ENCODE measurements at regions not wholly inside any gene's neighbourhood (a gene's known extent, or its start where the extent isn't known, plus 50 kb on each side); places are given as distances from the start of the nearest gene placed in this dataset.
A peak's percentile ranks its signal among the peaks of the same experiment; 100 is the strongest.
"Not testable (repeated sequence)": the region's sequence is repeated elsewhere in the genome, so short reads cannot be mapped to it uniquely, and the experiment has no call there.

- not testable (repeated sequence) for DNase-seq (ENCODE audit: low read depth)
These were observed 797.5 kb upstream of the PCDH10 start for GRCh38 chr4:132351606-132352005.

- DNase-seq (ENCODE audit: low read depth) = no peak
These were observed 766.9 kb upstream of the PCDH10 start for GRCh38 chr4:132382243-132382642.

GRCh38 chr4:132383571-132384199 lies 765.4 kb upstream of the PCDH10 start:
- DNase-seq (ENCODE audit: low read depth) = no peak

GRCh38 chr4:132384709-132385108 lies 764.4 kb upstream of the PCDH10 start:
- no peak for DNase-seq (ENCODE audit: low read depth)

- DNase-seq (ENCODE audit: low read depth) = no peak
These were observed 763.0 kb upstream of the PCDH10 start for GRCh38 chr4:132386130-132386529.

- no peak for DNase-seq (ENCODE audit: low read depth)
These were observed 762.0 kb upstream of the PCDH10 start for GRCh38 chr4:132387060-132387459.

- no peak for DNase-seq (ENCODE audit: low read depth)
These were observed 753.5 kb upstream of the PCDH10 start for GRCh38 chr4:132395561-132395960.

- no peak for DNase-seq (ENCODE audit: low read depth)
These were observed 752.5 kb upstream of the PCDH10 start for GRCh38 chr4:132396636-132397035.

GRCh38 chr4:132417220-132417619 lies 731.9 kb upstream of the PCDH10 start:
- peak; percentile 1 for DNase-seq (ENCODE audit: low read depth)

GRCh38 chr4:132427125-132427524 lies 722.0 kb upstream of the PCDH10 start:
- DNase-seq (ENCODE audit: low read depth) = no peak

GRCh38 chr4:132437117-132437516 lies 712.0 kb upstream of the PCDH10 start:
- no peak for DNase-seq (ENCODE audit: low read depth)

- DNase-seq (ENCODE audit: low read depth) = no peak
These were observed 703.7 kb upstream of the PCDH10 start for GRCh38 chr4:132445386-132445785.

- DNase-seq (ENCODE audit: low read depth) = not testable (repeated sequence)
These were observed 691.1 kb upstream of the PCDH10 start for GRCh38 chr4:132457987-132458386.

- no peak for DNase-seq (ENCODE audit: low read depth)
These were observed 669.6 kb upstream of the PCDH10 start for GRCh38 chr4:132479543-132479942.

- DNase-seq (ENCODE audit: low read depth) = no peak
These were observed 660.5 kb upstream of the PCDH10 start for GRCh38 chr4:132488555-132488954.

GRCh38 chr4:132493476-132493875 lies 655.6 kb upstream of the PCDH10 start:
- no peak for DNase-seq (ENCODE audit: low read depth)

- not testable (repeated sequence) for DNase-seq (ENCODE audit: low read depth)
These were observed 653.8 kb upstream of the PCDH10 start for GRCh38 chr4:132495267-132495812.

GRCh38 chr4:132498215-132498614 lies 650.9 kb upstream of the PCDH10 start:
- no peak for DNase-seq (ENCODE audit: low read depth)

- DNase-seq (ENCODE audit: low read depth) = no peak
These were observed 647.0 kb upstream of the PCDH10 start for GRCh38 chr4:132502096-132502552.

- no peak for DNase-seq (ENCODE audit: low read depth)
These were observed 644.7 kb upstream of the PCDH10 start for GRCh38 chr4:132504438-132504837.

GRCh38 chr4:132506568-132506967 lies 642.5 kb upstream of the PCDH10 start:
- no peak for DNase-seq (ENCODE audit: low read depth)

- no peak for DNase-seq (ENCODE audit: low read depth)
These were observed 635.6 kb upstream of the PCDH10 start for GRCh38 chr4:132513491-132513890.

- no peak for DNase-seq (ENCODE audit: low read depth)
These were observed 622.4 kb upstream of the PCDH10 start for GRCh38 chr4:132526652-132527051.

GRCh38 chr4:132527817-132528216 lies 621.3 kb upstream of the PCDH10 start:
- no peak for DNase-seq (ENCODE audit: low read depth)

All from RPMI7951 (cell line).